ENCODE measurements at regions not wholly inside any gene's neighbourhood (a gene's known extent, or its start where the extent isn't known, plus 50 kb on each side); places are given as distances from the start of the nearest gene placed in this dataset.
"Not testable (repeated sequence)": the region's sequence is repeated elsewhere in the genome, so short reads cannot be mapped to it uniquely, and the experiment has no call there.

- FAIRE-seq: no peak
- no peak for DNase-seq (ENCODE audit: low spot score in 2 of 2)
Measured at GRCh38 chr6:22349051-22349450, 52.2 kb upstream of the PRL start.

- no peak for FAIRE-seq
- DNase-seq (ENCODE audit: low spot score in 2 of 2): no peak
Measured at GRCh38 chr6:22349528-22349927, 52.7 kb upstream of the PRL start.

GRCh38 chr6:22350109-22350508, 53.3 kb upstream of the PRL start:
- no peak for DNase-seq (ENCODE audit: low spot score in 2 of 2)
- FAIRE-seq: no peak

GRCh38 chr6:22353101-22353500, 56.3 kb upstream of the PRL start:
- no peak for FAIRE-seq
- no peak for DNase-seq (ENCODE audit: low spot score in 2 of 2)

GRCh38 chr6:22356362-22356940, 59.6 kb upstream of the PRL start:
- FAIRE-seq: no peak

GRCh38 chr6:22357724-22358189, 60.9 kb upstream of the PRL start:
- DNase-seq (ENCODE audit: low spot score in 2 of 2) (no peak), FAIRE-seq (no peak)

More at GRCh38 chr6:22356362-22356940, 59.6 kb upstream of the PRL start:
- DNase-seq (ENCODE audit: low spot score in 2 of 2): no peak

- DNase-seq (ENCODE audit: low spot score in 2 of 2): no peak
- no peak for FAIRE-seq
Measured at GRCh38 chr6:22361576-22361975, 64.7 kb upstream of the PRL start.

GRCh38 chr6:22362361-22362760, 65.5 kb upstream of the PRL start:
- DNase-seq (ENCODE audit: low spot score in 2 of 2) (no peak), FAIRE-seq (no peak)

GRCh38 chr6:22363166-22363713, 66.4 kb upstream of the PRL start:
- no peak for FAIRE-seq
- DNase-seq (ENCODE audit: low spot score in 2 of 2): no peak

- DNase-seq (ENCODE audit: low spot score in 2 of 2): no peak
- FAIRE-seq: no peak
Measured at GRCh38 chr6:22363714-22364239, 66.9 kb upstream of the PRL start.

GRCh38 chr6:22364306-22364705, 67.5 kb upstream of the PRL start:
- no peak for FAIRE-seq
- DNase-seq (ENCODE audit: low spot score in 2 of 2): no peak

GRCh38 chr6:22366214-22366613, 69.4 kb upstream of the PRL start:
- DNase-seq (ENCODE audit: low spot score in 2 of 2) (no peak), FAIRE-seq (no peak)

- DNase-seq (ENCODE audit: low spot score in 2 of 2) (no peak), FAIRE-seq (no peak)
Measured at GRCh38 chr6:22367346-22367745, 70.5 kb upstream of the PRL start.

GRCh38 chr6:22368794-22369193, 72.0 kb upstream of the PRL start:
- DNase-seq (ENCODE audit: low spot score in 2 of 2): no peak
- no peak for FAIRE-seq

GRCh38 chr6:22372922-22373321, 76.1 kb upstream of the PRL start:
- no peak for FAIRE-seq

GRCh38 chr6:22374950-22375349, 78.1 kb upstream of the PRL start:
- not testable (repeated sequence) for FAIRE-seq; DNase-seq (ENCODE audit: low spot score in 2 of 2)

More at GRCh38 chr6:22372922-22373321, 76.1 kb upstream of the PRL start:
- DNase-seq (ENCODE audit: low spot score in 2 of 2): no peak

GRCh38 chr6:22376293-22376692, 79.5 kb upstream of the PRL start:
- not testable (repeated sequence) for FAIRE-seq; DNase-seq (ENCODE audit: low spot score in 2 of 2)

- not testable (repeated sequence) for DNase-seq (ENCODE audit: low spot score in 2 of 2); FAIRE-seq
Measured at GRCh38 chr6:22378536-22378935, 81.7 kb upstream of the PRL start.

- DNase-seq (ENCODE audit: low spot score in 2 of 2) (no peak), FAIRE-seq (no peak)
Measured at GRCh38 chr6:22380236-22380635, 83.4 kb upstream of the PRL start.

GRCh38 chr6:22381845-22382544, 85.2 kb upstream of the PRL start:
- no peak for DNase-seq (ENCODE audit: low spot score in 2 of 2)
- FAIRE-seq: no peak

GRCh38 chr6:22383016-22383415, 86.2 kb upstream of the PRL start:
- no peak for FAIRE-seq
- no peak for DNase-seq (ENCODE audit: low spot score in 2 of 2)

- no peak for DNase-seq (ENCODE audit: low spot score in 2 of 2)
- no peak for FAIRE-seq
Measured at GRCh38 chr6:22392711-22393110, 95.9 kb upstream of the PRL start.

All from frontal cortex (tissue), 3 donors.